ENCODE measurements at regions not wholly inside any gene's neighbourhood (a gene's known extent, or its start where the extent isn't known, plus 50 kb on each side); places are given as distances from the start of the nearest gene placed in this dataset.

- TF ChIP-seq CTCF (IDR thresholded peaks at IDR 0.05; ENCODE audit: poor library complexity) (no peak), EZH2 (IDR thresholded peaks at IDR 0.05; ENCODE audit: borderline replicate concordance) (no peak), EZH2phosphoT487 (IDR thresholded peaks at IDR 0.05; ENCODE audit: low read depth, severe bottlenecking, unreplicated experiment) (no peak)
Measured at GRCh38 chr2:52964916-52965530, 802.6 kb upstream of the CHAC2 start.
